ENCODE measurements at regions not wholly inside any gene's neighbourhood (a gene's known extent, or its start where the extent isn't known, plus 50 kb on each side); places are given as distances from the start of the nearest gene placed in this dataset.

- DNase-seq = no peak
Measured at GRCh38 chr14:53501361-53502211, 348.5 kb upstream of the DDHD1 start.

DNA sequence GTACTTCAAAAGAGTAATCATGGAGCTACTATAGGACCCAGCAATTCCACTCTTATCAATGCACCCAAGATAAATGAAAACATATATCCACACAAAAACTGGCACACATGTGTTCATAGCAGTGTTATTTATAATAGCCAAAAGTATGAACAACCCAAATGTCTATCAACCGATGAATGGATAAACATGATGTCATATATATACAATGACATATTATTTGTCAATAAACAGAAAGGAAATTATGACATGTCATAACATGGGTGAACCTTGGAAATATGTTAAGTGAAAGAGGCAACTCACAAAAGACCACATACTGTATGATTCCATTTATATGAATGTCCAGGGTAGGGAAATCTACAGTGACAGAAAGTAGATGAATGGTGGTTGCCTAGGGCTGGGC lies 347.1 kb upstream of the DDHD1 start:
- no peak for DNase-seq

DNA sequence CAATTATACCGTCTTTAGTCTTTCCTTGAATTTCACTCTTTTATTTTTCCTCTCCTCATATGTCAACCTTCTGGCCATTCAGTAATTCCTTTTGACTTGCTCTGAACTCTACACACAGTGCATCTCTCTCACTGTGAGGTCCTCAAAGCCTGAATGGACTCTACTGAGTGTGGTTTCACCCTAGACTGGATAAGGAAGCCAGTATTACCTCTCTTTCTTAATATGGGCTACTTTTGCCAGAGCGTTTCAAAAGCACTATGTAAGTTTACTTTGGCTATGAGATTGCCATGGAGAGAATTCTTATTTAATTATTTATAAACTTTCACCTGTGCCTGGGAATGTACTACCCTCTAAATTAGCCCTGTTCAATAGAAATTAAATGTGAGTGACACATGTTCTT lies 343.5 kb upstream of the DDHD1 start:
- DNase-seq = no peak

GRCh38 chr14:53495846-53496343 lies 342.8 kb upstream of the DDHD1 start:
- DNase-seq = no peak

- no peak for DNase-seq
Measured at GRCh38 chr14:53494587-53494986, 341.5 kb upstream of the DDHD1 start.

DNA sequence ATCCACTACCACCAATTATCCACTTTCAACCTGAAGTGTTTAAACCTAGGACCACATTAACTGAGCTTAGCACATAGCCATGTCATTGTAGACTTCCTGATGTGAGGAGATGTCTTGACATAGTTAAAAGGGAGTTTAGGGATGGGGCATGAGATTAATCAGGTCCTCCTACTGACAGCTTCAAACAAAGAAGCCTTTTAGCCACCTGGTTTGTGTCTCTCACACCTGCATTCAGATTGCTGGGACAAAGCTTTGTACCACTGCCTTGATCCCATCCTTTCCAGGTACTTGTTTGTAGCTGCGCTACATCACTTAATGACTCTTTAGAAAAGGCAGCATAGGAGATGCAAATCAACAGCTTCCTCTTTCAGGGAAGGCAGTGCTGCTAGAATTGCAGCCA lies 340.7 kb upstream of the DDHD1 start:
- DNase-seq = no peak

- DNase-seq = no peak
Measured at GRCh38 chr14:53493320-53493719, 340.2 kb upstream of the DDHD1 start.

DNA sequence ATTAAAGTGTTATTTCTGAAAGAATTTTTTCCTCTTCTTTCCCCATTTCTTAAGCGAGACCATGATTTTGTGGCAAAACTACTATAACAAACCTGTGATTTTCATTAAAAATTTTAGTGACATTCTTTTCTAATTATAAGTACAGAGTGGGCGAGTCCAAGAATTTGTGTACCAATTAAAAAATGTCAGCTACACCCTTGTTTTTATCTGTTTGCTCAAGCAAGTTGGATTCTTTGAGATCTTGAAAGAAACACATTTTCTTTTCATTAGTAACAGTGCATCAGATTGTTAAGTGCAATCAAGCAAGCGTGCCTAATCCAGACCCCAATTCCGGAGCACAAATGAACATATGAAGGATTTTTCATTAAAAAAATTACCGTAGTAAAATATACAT lies 338.8 kb upstream of the DDHD1 start:
- DNase-seq = no peak

GRCh38 chr14:53491256-53491883 lies 338.2 kb upstream of the DDHD1 start:
- DNase-seq = no peak

- DNase-seq = no peak
Measured at GRCh38 chr14:53478174-53478573, 325.1 kb upstream of the DDHD1 start.

DNA sequence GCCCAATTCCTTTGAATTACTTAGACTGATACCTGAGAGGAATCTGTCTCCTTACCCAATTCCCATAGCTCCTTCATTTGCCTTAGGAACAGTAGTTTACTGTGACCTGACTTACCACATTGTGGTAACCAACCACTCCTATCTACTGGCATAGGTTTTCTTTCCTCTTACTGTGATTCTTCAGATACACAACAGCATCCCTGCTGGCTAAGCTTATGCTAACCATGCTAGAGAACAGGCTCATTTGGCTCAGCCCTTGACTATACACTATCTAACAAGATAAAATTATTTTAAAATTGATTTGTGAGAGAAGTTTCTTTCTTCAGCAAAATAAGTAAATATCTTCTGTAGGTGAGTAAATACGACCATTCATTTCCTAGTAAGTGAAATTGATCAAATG lies 320.4 kb upstream of the DDHD1 start:
- no peak for DNase-seq

GRCh38 chr14:53472306-53472705 lies 319.2 kb upstream of the DDHD1 start:
- DNase-seq = no peak

DNA sequence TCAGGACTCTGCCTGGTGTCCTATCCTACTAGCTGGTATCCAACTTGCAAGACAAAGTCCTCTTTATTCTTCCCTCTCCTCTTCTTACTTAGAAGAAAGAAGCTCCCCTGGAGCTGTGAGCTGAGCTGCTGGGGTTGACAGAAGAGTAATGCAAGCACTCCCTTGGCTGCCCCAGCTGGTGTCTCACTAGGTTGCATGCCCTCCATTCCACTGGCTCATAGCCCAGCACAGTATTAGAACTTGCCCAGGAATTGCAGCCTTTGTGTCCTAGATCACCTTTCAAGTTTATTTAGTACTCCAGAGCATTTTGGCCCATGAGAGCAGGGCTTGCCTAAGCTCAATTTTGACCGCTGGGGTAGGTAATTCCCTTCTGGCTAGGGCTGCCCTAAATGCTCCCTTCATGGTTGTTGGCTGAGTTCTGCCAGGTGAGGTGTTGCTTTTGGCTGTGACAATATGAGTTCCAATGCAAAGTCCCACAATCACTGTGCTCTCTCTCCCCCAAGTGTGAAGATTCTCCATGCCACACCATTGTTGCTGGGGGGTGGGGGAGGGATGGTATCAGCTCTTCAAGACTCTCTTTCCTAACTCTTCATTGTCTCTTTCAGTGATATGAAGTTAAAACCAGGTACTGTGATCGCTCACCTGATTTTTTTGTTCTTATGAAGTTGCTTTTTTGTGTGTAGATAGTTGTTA lies 317.4 kb upstream of the DDHD1 start:
- DNase-seq = no peak

DNA sequence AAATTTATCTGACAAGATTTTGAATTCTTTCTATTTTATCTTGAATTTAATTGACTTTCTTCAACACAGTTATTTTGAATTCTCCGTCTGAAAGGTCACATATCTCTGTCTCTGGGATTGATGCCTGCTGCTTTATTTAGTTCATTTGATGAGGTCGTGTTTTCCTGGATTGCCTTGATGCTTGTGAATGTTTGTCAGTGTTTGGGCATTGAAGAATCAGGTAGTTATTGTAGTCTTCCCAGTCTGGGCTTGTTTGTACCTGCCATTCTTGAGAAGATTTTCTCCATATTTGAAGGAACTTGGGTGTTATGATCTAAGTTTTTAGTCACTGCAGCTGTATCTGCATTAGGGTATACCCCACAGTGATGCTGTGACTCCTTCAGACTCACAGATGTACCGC lies 315.8 kb upstream of the DDHD1 start:
- DNase-seq = no peak

GRCh38 chr14:53464376-53464775 lies 311.3 kb upstream of the DDHD1 start:
- DNase-seq = no peak

DNA sequence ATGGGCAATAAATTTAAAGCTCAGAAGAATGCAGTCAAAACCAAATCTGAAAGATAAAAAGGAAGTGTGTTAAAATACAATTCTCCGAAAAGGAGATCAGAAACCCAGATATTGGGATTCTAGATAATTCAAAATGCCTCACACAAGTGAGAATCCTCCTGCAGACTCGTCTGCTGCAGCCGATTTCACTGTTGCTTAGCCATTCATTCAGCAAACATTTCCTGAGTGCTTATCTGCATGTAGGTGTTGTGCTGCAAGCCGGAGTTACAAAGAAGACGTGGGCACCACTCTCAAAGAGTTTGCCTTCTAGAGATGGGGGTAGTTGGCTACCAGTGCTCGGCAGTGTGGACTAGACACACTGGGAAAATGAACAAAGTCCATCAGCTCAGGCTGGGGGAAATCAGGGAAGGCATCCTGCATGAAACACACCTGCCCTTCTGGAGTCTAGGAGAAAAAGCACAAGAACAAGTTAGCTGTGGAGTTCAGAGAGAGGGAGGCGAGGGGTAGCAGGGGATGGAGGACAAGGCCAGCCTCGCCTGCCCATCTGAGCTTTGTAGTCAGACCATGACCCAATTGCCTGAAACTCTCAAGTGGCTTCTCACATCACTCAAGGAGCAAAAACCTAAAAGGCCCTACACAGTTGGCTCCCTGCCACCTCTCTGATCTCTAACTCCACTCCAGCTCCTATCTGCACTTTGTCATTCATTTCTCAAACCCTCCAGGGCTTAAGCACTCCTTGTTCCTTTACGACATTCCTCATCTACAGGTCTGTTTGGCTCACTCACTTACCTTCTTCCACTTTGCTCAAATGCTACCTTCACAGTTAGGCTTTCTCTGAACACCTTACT lies 310.0 kb upstream of the DDHD1 start:
- no peak for DNase-seq

DNA sequence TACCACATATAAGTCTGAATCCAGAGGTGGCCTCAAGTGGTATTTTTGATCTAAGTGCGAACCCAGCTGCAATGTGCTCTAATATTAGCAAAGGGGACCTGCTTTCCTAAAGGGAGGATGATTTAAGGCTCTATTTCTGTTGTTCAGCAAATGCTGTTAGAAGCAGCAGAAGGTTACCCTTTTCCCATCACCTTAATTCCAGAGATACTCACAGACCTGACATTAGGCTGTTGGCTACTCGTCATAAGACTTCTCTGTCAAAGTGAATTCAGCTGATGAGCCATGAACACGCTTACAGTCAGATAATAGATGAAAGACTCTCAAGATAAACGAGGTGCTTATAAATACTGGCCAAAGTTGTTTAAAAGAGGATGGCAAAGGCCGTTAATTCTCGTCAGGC lies 308.7 kb upstream of the DDHD1 start:
- DNase-seq = no peak

DNA sequence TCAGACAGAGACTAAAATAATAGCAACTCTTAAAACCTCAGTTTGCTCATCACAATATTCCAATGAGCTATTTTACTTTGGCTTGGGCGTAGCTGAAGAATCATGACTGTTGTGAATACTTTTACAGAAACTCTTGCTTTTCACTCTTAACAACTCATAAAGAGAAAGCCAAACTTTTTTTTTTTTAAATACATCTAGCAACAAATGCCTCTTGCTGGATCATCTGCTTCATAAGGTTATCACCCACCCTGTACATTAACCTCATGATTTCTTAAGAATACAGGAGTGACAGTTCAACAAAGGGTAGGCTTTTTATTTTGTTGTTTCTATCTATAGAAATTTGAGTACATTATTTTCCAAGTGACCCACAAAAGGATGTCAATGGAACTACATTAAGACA lies 307.4 kb upstream of the DDHD1 start:
- no peak for DNase-seq

- DNase-seq = no peak
Measured at GRCh38 chr14:53458368-53458814, 305.3 kb upstream of the DDHD1 start.

DNA sequence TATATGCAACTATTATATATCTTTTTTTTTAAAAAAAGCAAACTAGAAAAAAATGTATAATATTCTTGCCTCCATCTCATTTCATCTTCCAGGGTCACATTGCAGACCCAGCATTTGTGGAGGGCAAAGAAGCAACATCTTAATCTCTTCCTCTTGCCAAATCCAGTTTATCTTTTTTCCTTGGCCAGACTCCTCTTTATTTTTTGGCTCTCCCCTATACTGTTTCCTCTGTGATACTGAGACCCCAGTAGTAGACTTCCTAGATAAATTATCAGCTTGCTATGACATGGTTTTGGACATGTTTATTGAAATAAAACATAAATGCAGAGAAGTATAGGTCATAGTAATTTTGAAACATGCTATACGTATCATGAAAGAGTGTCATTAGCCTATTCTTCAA lies 303.8 kb upstream of the DDHD1 start:
- no peak for DNase-seq

GRCh38 chr14:53452005-53452673 lies 299.0 kb upstream of the DDHD1 start:
- no peak for DNase-seq

DNA sequence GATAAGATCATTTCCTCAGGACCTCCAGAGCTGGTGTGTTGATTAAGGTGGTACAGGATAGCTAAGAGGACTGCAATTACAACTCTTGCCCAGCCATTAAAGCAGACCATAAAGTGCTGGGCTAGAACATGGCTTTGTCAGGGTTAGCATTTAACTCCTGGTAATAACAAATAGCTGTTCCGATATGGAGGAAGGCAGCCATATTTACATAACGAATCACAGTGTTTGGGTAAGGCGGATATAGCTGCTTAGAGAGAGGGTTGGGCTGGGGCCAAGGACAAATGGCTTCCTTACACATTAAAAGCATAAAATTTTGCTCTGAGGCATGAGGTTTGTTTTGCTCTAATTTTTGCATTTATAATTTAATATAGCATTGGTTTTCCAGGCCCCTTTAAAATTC lies 297.7 kb upstream of the DDHD1 start:
- DNase-seq = no peak
